ENCODE measurements at regions not wholly inside any gene's neighbourhood (a gene's known extent, or its start where the extent isn't known, plus 50 kb on each side); places are given as distances from the start of the nearest gene placed in this dataset.
A peak's percentile ranks its signal among the peaks of the same experiment; 100 is the strongest.

DNA sequence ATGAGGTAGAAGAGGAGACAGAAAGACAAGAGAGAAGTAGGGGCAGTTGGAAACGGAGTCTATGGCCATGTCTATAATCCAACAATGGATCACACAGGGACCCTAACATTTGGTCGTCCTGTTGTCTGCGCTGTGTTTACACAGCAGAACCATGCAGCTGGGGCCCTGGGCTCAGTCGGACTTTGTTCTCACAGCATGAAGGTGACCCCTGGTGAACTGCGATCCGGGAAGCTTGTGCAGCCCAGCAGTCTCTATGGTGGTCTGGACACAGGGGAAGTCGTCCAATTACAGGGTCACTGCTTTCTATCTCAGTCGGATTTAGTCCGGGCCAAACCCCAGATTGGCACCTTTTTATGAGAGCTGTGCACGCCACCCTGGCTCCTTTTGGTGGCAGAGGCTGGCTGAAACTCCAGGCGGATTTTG lies 153.6 kb downstream of the FOXA2 start (continued):
- TF ChIP-seq, protein P1, sequence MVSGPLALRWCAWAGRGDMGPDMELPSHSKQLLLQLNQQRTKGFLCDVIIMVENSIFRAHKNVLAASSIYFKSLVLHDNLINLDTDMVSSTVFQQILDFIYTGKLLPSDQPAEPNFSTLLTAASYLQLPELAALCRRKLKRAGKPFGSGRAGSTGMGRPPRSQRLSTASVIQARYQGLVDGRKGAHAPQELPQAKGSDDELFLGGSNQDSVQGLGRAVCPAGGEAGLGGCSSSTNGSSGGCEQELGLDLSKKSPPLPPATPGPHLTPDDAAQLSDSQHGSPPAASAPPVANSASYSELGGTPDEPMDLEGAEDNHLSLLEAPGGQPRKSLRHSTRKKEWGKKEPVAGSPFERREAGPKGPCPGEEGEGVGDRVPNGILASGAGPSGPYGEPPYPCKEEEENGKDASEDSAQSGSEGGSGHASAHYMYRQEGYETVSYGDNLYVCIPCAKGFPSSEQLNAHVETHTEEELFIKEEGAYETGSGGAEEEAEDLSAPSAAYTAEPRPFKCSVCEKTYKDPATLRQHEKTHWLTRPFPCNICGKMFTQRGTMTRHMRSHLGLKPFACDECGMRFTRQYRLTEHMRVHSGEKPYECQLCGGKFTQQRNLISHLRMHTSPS (CRISPR knock-in tag; IDR thresholded peaks at IDR 0.05; ENCODE audit: low read depth): peak; percentile 80
- TF ChIP-seq MEF2D (CRISPR knock-in tag; IDR thresholded peaks at IDR 0.05) (0 out of 2 replicates have a peak, but pooled peaks have one; percentile 85), RBM39 (IDR thresholded peaks at IDR 0.05; ENCODE audit: low read depth, low read length, poor library complexity, severe bottlenecking) (peak; percentile 71), ZNF446 (CRISPR knock-in tag; IDR thresholded peaks at IDR 0.05) (0 out of 2 replicates have a peak, but pooled peaks have one; percentile 27)
- TF ChIP-seq, protein P2, sequence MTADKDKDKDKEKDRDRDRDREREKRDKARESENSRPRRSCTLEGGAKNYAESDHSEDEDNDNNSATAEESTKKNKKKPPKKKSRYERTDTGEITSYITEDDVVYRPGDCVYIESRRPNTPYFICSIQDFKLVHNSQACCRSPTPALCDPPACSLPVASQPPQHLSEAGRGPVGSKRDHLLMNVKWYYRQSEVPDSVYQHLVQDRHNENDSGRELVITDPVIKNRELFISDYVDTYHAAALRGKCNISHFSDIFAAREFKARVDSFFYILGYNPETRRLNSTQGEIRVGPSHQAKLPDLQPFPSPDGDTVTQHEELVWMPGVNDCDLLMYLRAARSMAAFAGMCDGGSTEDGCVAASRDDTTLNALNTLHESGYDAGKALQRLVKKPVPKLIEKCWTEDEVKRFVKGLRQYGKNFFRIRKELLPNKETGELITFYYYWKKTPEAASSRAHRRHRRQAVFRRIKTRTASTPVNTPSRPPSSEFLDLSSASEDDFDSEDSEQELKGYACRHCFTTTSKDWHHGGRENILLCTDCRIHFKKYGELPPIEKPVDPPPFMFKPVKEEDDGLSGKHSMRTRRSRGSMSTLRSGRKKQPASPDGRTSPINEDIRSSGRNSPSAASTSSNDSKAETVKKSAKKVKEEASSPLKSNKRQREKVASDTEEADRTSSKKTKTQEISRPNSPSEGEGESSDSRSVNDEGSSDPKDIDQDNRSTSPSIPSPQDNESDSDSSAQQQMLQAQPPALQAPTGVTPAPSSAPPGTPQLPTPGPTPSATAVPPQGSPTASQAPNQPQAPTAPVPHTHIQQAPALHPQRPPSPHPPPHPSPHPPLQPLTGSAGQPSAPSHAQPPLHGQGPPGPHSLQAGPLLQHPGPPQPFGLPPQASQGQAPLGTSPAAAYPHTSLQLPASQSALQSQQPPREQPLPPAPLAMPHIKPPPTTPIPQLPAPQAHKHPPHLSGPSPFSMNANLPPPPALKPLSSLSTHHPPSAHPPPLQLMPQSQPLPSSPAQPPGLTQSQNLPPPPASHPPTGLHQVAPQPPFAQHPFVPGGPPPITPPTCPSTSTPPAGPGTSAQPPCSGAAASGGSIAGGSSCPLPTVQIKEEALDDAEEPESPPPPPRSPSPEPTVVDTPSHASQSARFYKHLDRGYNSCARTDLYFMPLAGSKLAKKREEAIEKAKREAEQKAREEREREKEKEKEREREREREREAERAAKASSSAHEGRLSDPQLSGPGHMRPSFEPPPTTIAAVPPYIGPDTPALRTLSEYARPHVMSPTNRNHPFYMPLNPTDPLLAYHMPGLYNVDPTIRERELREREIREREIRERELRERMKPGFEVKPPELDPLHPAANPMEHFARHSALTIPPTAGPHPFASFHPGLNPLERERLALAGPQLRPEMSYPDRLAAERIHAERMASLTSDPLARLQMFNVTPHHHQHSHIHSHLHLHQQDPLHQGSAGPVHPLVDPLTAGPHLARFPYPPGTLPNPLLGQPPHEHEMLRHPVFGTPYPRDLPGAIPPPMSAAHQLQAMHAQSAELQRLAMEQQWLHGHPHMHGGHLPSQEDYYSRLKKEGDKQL (CRISPR knock-in tag; IDR thresholded peaks at IDR 0.05; ENCODE audit: low read depth): peak; percentile 89
- TF ChIP-seq, protein P3, sequence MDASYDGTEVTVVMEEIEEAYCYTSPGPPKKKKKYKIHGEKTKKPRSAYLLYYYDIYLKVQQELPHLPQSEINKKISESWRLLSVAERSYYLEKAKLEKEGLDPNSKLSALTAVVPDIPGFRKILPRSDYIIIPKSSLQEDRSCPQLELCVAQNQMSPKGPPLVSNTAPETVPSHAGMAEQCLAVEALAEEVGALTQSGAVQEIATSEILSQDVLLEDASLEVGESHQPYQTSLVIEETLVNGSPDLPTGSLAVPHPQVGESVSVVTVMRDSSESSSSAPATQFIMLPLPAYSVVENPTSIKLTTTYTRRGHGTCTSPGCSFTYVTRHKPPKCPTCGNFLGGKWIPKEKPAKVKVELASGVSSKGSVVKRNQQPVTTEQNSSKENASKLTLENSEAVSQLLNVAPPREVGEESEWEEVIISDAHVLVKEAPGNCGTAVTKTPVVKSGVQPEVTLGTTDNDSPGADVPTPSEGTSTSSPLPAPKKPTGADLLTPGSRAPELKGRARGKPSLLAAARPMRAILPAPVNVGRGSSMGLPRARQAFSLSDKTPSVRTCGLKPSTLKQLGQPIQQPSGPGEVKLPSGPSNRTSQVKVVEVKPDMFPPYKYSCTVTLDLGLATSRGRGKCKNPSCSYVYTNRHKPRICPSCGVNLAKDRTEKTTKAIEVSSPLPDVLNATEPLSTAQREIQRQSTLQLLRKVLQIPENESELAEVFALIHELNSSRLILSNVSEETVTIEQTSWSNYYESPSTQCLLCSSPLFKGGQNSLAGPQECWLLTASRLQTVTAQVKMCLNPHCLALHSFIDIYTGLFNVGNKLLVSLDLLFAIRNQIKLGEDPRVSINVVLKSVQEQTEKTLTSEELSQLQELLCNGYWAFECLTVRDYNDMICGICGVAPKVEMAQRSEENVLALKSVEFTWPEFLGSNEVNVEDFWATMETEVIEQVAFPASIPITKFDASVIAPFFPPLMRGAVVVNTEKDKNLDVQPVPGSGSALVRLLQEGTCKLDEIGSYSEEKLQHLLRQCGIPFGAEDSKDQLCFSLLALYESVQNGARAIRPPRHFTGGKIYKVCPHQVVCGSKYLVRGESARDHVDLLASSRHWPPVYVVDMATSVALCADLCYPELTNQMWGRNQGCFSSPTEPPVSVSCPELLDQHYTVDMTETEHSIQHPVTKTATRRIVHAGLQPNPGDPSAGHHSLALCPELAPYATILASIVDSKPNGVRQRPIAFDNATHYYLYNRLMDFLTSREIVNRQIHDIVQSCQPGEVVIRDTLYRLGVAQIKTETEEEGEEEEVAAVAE (CRISPR knock-in tag; IDR thresholded peaks at IDR 0.05; ENCODE audit: borderline replicate concordance): peak; percentile 78
- TF ChIP-seq, protein P4, sequence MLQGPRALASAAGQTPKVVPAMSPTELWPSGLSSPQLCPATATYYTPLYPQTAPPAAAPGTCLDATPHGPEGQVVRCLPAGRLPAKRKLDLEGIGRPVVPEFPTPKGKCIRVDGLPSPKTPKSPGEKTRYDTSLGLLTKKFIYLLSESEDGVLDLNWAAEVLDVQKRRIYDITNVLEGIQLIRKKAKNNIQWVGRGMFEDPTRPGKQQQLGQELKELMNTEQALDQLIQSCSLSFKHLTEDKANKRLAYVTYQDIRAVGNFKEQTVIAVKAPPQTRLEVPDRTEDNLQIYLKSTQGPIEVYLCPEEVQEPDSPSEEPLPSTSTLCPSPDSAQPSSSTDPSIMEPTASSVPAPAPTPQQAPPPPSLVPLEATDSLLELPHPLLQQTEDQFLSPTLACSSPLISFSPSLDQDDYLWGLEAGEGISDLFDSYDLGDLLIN (CRISPR knock-in tag; IDR thresholded peaks at IDR 0.05; ENCODE audit: borderline replicate concordance): peak; percentile 81; the same call in 1 of the 2 replicates
- TF ChIP-seq, protein P5, sequence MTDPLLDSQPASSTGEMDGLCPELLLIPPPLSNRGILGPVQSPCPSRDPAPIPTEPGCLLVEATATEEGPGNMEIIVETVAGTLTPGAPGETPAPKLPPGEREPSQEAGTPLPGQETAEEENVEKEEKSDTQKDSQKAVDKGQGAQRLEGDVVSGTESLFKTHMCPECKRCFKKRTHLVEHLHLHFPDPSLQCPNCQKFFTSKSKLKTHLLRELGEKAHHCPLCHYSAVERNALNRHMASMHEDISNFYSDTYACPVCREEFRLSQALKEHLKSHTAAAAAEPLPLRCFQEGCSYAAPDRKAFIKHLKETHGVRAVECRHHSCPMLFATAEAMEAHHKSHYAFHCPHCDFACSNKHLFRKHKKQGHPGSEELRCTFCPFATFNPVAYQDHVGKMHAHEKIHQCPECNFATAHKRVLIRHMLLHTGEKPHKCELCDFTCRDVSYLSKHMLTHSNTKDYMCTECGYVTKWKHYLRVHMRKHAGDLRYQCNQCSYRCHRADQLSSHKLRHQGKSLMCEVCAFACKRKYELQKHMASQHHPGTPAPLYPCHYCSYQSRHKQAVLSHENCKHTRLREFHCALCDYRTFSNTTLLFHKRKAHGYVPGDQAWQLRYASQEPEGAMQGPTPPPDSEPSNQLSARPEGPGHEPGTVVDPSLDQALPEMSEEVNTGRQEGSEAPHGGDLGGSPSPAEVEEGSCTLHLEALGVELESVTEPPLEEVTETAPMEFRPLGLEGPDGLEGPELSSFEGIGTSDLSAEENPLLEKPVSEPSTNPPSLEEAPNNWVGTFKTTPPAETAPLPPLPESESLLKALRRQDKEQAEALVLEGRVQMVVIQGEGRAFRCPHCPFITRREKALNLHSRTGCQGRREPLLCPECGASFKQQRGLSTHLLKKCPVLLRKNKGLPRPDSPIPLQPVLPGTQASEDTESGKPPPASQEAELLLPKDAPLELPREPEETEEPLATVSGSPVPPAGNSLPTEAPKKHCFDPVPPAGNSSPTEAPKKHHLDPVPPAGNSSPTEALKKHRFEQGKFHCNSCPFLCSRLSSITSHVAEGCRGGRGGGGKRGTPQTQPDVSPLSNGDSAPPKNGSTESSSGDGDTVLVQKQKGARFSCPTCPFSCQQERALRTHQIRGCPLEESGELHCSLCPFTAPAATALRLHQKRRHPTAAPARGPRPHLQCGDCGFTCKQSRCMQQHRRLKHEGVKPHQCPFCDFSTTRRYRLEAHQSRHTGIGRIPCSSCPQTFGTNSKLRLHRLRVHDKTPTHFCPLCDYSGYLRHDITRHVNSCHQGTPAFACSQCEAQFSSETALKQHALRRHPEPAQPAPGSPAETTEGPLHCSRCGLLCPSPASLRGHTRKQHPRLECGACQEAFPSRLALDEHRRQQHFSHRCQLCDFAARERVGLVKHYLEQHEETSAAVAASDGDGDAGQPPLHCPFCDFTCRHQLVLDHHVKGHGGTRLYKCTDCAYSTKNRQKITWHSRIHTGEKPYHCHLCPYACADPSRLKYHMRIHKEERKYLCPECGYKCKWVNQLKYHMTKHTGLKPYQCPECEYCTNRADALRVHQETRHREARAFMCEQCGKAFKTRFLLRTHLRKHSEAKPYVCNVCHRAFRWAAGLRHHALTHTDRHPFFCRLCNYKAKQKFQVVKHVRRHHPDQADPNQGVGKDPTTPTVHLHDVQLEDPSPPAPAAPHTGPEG (CRISPR knock-in tag; IDR thresholded peaks at IDR 0.05): peak; percentile 73; the same call in 1 of the 2 replicates

Data from HepG2 (cell line).